Cardiac fibroblast (primary cell): ENCODE measurements at regions not wholly inside any gene's neighbourhood (a gene's known extent, or its start where the extent isn't known, plus 50 kb on each side); places are given as distances from the start of the nearest gene placed in this dataset.

ENCODE experiments used
- DNase-seq, 2 donors: peaks; one replicate each; pipeline versions ENCODE4 v3.0.0 to v3.0.0-alpha.2; 2010; ENCODE audit warnings: low read depth in 2 of 2
- H3K4me3 ChIP-seq, 2 donors: replicated peaks in 1 of 2; 1 replicate in 1 of 2; 2 replicates in 1 of 2; pipeline ENCODE4 v1.5.1; 2011; ENCODE audit warnings: low read depth in 2 of 2, low read length in 2 of 2, mild to moderate bottlenecking in 2 of 2, moderate library complexity in 1 of 2
- CTCF ChIP-seq: IDR thresholded peaks from one replicate; pipeline ENCODE4 v1.5.1; 2011; ENCODE audit warnings: low read depth, mild to moderate bottlenecking, low read length, inconsistent platforms

DNA sequence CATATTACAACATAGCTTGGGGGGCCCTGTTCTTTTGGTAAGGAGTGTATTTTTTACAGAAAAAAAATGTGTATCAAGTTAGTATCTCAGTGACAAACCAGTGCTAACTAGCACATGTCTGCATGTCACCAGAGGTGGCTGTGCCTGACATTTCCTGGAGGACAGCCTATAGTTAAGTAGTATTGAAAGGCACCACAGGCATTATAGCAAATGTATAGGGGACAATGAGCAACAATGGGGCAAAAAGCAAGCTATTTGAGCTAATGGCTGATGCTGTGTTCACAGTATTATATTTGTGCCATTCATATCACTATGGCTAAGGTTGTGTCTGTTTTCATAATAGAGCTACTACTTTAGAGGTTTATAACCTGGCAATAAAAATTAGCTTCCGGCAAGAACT is 1644.0 kb downstream of the MAT2B start:
- no peak for TF ChIP-seq CTCF
- no peak for DNase-seq
- no peak overlapping the region for H3K4me3 ChIP-seq

- no peak overlapping the region for H3K4me3 ChIP-seq
- no peak for TF ChIP-seq CTCF
- DNase-seq: no peak
Observed at GRCh38 chr5:165152058-165152457, 1646.6 kb downstream of the MAT2B start.

- no peak for DNase-seq
- no peak overlapping the region for H3K4me3 ChIP-seq
- no peak for TF ChIP-seq CTCF
Observed at GRCh38 chr5:165157219-165157618, 1651.8 kb downstream of the MAT2B start.

GRCh38 chr5:165161204-165161603 is 1655.8 kb downstream of the MAT2B start:
- no peak overlapping the region for H3K4me3 ChIP-seq
- no peak for DNase-seq
- TF ChIP-seq CTCF: no peak

GRCh38 chr5:165163861-165164260 is 1658.4 kb downstream of the MAT2B start:
- no peak overlapping the region for H3K4me3 ChIP-seq
- no peak for DNase-seq
- no peak for TF ChIP-seq CTCF

GRCh38 chr5:165173651-165174050 is 1668.2 kb downstream of the MAT2B start:
- TF ChIP-seq CTCF: no peak
- DNase-seq: no peak
- H3K4me3 ChIP-seq: no peak overlapping the region

DNA sequence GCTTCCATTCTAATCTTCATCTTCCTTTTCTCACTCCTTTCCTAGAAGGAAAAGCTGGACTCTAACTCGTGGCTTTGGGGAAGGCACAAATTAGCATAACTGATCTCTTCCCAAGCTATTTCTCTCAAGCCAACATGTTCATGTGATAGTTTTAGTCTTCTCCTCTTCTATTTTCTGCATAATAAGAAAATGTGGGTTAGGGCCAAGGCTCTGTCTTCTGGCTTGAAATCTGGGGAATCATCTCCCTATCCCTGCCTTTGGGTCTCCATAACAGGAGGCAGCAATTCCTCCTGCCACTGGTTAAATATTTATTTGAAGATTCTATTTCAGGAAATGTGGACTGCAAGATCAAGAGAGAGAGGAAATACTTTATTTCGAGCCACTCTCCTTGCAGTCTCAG is 1669.6 kb downstream of the MAT2B start:
- DNase-seq: no peak
- no peak overlapping the region for H3K4me3 ChIP-seq
- no peak for TF ChIP-seq CTCF
